Epidermal melanocyte (primary cell): ENCODE measurements at regions not wholly inside any gene's neighbourhood (a gene's known extent, or its start where the extent isn't known, plus 50 kb on each side); places are given as distances from the start of the nearest gene placed in this dataset.

ENCODE experiments used
- DNase-seq: peaks from one replicate; pipeline ENCODE4 v3.0.0; 2011; ENCODE audit warnings: low spot score; ENCODE audit not compliant: insufficient read length

DNA sequence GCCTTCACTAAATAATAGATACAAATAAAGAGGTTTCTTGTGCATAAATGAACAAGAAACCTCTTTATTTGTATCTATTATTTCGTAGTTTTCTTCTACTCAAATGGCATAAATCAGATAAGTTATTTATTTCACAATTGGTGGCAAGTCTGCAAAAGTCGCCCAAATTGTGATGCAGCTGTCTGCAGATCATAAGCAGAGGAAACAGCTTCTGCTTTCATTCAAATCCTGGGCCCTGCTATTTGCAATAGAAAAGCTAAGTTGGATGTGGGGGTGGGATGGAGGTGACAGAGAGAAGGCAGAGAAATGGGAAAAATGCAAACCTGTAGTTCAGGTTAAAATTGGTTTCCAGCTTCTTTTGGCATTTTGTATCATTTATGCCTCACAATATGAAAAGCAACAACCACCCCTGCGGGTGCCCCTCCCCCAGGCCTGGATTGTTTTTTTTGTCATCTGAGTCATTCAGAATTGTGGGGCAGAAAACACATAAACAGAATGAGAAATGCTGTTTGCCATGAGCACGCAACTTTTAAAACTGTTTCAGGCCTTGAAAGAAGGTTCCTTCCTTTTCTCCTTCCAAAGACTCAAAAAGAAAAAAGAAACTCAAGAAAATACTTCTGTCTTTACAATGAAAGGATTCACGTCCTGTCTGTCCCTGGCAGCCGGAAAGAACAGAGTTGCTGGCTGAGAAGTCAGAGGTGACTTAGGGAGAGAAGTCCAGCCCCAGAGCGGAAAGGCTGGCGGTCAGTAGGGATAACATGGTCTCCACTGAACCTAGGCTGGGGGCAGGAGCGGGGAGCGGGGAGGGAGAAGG, 132.9 kb downstream of the BAMBI start:
- no peak for DNase-seq

GRCh38 chr10:28811639-28812349, 134.5 kb downstream of the BAMBI start:
- DNase-seq = no peak

DNA sequence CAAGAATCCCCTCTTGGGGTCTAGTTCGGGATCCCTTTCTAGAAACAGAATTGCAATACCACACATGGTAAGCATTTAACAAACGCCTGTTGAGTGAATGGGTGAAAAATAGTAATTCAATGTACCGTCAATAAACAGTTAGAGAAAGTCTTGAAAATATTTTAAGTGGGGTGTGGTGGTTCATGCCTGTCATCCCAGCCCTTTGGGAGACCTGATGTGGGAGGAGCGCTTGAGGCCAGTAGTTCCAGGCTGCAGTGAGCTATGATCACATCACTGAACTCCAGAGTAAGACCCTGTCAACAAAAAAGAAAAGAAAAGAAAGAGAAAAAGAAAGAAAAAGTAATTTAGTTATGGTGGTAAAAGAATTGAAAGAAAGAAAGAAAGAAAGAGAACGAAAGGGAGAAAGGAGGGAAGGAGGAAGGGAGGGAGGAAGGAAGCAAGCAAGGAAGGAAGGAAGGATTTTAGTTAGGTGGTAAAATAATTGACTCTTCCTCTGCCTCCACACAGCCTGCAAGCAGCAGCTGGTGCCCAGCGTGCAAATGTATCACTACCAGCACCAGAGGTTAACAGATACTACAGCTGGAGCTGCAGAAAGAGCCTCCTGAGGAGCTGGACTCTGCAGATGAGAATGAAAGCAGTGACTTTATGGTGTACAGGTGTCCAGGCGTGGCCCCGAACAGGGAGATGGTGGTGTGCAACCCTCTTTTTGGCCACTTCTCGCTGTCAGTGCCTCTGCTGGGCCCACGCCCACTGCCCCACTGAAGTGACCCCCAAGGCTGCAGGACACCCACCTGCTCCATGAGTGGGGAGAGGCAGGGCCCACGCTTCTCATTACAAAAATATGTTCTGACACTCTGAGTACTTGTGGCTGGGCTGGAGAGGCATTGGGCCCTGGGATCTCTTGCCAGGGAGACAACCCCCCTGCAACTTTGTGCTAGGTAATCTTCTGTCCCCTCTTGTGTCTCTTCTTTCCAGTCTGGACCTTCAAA, 135.4 kb downstream of the BAMBI start:
- no peak for DNase-seq

DNA sequence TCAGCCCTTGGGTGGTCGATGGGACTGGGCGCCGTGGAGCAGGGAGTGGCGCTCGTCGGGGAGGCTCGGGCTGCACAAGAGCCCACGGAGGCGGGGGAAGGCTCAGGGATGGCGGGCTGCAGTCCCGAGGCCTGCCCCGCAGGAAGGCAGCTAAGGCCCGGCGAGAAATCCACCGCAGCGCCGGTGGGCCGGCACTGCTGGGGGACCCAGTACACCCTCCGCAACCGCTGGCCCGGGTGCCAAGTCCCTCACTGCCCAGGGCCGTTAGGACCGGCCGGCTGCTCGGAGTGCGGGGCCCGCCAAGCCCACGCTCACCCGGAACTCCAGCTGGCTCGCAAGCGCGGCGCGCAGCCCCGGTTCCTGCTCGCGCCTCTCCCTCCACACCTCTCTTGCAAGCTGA, 138.4 kb downstream of the BAMBI start:
- no peak for DNase-seq

DNA sequence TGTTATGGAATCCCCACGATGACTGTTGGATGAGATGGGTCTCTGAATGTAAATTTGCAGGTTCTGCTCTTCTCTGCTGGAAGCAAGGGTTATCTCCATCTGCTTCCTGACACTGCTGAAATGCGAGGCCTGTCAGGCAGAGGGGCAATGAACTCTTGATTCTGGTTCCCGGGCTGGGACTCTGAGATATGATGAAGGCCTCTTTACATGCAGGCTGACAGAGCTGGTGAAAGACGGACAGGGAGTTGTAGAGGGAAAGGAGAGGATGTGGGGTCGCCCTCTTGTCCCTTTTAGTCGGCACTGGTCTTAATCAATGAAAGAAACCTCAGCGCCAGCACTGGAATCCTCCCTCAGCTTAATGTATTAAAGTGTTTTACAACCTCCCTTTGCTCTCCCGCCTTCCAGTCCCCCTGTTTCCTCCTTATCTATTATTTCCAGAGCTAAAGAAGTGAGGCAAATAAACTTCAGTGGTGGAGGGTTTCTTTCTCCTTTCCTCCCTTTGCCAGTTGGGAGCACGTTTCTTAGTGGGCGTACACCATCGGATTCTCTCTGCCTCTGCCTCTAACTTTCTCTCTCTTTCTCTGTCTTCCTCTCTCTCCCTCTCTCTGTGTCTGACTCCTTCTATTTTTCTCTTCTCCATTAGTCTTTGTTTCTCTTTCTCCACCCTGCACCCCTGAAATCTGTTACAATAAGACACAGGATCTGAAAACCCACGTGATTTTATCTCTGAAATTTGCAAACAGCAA, 145.6 kb downstream of the BAMBI start:
- DNase-seq = no peak

DNA sequence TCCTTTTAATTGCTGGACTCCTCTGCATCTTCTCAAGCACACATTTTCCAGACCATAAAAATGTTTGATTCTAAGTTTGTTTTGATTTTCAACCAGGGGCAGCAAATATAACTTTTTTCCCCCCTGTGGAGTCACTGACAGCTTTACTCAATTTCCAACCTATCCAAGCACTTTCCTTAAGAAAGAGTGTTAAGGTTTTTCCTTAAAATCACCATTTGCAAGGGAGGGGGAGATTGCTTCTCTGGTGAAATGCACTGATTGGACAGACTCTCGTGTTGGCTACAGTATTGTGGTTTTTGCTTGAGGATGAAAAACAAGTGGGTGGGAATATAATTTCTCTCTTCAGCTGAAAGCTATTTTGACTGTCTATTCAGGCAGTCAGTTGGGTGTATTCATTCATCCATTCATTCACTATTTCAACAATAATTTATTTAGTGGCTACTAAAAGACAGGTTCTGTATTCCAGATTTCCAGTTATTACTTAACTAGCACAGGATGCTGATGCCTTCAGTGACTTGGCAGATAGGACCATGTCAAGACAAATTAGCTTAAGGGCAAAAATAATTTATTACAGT, 146.3 kb downstream of the BAMBI start:
- DNase-seq = no peak

GRCh38 chr10:28833313-28833712, 156.0 kb downstream of the BAMBI start:
- DNase-seq = no peak

GRCh38 chr10:28836435-28836743, 159.1 kb downstream of the BAMBI start:
- DNase-seq = no peak

GRCh38 chr10:28837613-28838390, 160.5 kb downstream of the BAMBI start:
- DNase-seq = no peak

GRCh38 chr10:28838908-28839307, 161.6 kb downstream of the BAMBI start:
- no peak for DNase-seq

- no peak for DNase-seq
These were observed 162.3 kb downstream of the BAMBI start for GRCh38 chr10:28839600-28840007.

GRCh38 chr10:28840202-28840601, 162.9 kb downstream of the BAMBI start:
- DNase-seq = no peak

DNA sequence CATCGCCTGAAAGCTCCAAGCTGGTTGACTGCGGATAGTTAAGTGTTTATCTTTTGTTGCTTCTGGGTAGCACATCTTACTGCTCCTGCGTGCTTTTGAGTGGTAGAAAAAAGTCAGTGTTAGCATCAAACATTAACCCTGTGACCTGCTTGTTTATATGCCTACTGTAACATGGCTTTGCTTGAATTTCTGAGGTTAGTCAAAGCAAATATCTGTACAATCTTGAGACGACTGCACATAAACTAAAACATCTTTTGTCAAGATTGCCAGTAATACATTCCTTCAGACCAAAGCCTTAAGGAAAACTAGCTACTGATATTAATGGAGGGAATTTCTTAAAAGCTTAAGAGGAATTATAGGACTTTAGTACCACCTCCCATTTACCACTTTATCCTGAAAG, 163.7 kb downstream of the BAMBI start:
- DNase-seq = no peak

GRCh38 chr10:28841625-28842024, 164.3 kb downstream of the BAMBI start:
- no peak for DNase-seq

DNA sequence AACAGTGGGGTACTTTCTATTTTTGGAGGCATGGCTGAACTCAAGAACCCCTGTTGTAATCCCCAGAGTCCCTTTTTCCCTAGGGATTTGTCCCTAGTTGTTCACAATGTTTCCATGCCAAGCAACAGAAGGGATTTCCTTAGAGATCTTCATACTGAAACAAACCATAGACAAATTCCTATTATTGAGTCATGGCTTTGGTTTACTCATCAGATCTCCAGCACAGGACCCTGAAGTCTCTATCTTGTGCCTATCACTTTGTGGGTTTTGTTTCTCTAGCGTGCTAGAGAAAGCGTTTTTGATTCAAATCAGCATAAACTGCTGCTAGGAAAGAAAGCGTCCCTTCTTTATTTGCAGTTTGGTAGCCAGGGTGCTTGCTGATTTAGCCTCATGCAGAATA, 165.0 kb downstream of the BAMBI start:
- DNase-seq = peak; percentile 55

DNA sequence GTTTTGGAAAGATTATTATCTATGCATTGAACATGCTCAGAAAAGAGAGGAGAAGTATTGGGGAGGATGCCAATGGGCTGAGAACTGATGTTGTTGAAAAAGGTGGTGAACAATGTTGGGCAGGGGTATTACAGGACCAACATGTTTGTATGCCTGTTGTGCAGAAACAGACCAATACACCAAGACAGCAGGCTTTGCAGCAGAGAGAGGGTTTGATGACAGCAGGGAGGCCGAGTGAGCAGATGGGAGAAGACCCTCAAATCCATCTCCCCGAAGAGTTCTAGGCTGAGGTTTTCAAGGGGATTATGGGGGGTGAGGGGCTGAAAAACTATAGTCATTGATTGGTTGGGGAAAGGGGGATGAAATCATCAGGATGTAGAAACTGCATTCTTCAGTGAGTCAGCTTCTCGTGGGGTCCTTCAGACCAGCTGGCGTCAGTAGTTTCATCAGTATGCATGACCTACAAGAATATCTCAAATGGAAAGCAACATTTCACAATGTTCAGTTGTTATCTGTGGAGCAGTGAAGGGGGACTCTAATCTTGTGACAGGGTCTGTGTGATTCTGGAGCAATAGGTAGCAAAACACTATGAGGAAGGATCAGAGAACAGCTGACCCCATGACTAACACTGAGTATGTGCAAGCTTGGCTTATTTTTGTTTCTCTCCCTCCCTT, 167.8 kb downstream of the BAMBI start:
- DNase-seq = no peak

- no peak for DNase-seq
These were observed 172.0 kb downstream of the BAMBI start for GRCh38 chr10:28849309-28849708.

DNA sequence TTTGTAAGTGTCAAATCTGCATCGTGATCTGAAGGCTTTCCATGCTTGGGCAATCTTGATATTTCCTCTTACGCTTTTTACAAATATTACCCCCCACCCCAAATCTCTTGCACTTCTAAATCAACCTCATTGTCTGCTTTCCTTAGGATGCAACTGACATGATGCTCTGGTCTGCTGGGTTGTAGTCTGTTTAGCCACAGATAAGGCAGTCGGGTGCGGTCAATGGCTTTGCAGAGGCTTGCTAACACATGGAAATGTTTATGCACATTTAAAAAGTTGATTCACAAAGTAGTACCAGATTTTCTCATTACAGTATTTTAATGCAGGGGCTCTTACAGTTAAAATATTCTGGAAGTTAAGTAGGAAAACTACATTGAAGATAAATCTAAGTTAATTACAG, 172.5 kb downstream of the BAMBI start:
- no peak for DNase-seq

DNA sequence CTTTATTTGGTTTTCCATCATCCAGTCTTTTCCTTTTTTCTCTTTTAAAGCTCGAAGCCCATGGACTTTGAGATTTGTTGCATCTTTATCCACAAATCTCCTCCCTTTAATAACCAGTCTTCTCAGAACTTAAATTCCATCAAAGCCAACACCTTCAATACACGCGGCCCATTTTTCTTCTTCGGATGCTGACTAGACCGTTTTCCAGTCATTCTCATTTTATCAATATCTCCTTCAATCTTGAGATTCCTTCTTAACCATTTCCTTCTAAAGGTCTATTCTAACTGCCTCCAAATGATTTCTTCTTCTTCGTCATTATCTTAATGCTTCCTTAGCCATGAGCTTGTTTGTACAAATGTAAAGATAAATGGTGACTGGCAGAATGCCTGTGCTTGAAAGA, 173.5 kb downstream of the BAMBI start:
- DNase-seq = no peak
